HepG2 (cell line): ENCODE measurements at regions not wholly inside any gene's neighbourhood (a gene's known extent, or its start where the extent isn't known, plus 50 kb on each side); places are given as distances from the start of the nearest gene placed in this dataset.

ENCODE experiments used
- AGO1 ChIP-seq: fragments of 200-400 bp; formaldehyde crosslinking; IDR thresholded peaks from 2 replicates; pipeline ENCODE4 v1.6.1; 2017; ENCODE audit warnings: mild to moderate bottlenecking, low read depth, low read length, moderate library complexity; ENCODE audit not compliant: poor library complexity, severe bottlenecking
- ASH2L ChIP-seq: fragments of 300-600, 200-600 bp; sonication (generic); IDR thresholded peaks from 2 replicates; pipeline ENCODE4 v1.7.0; 2017; ENCODE audit warnings: low read depth, mild to moderate bottlenecking, moderate library complexity, mixed read lengths, low read length; ENCODE audit not compliant: insufficient read length
- HDAC1 ChIP-seq: sonication (generic); formaldehyde crosslinking; IDR thresholded peaks from 2 replicates; pipeline ENCODE4 v1.5.1; 2020; ENCODE audit warnings: mild to moderate bottlenecking, missing genetic modification reagents
- HOXA9 ChIP-seq: sonication (generic); formaldehyde crosslinking; IDR thresholded peaks from 2 replicates; pipeline ENCODE4 v1.8.1; 2022; ENCODE audit warnings: missing genetic modification reagents, mild to moderate bottlenecking, moderate library complexity, borderline replicate concordance
- NFATC3 ChIP-seq: sonication (generic); formaldehyde crosslinking; IDR thresholded peaks from 2 replicates; pipeline ENCODE4 v1.5.1; 2020; ENCODE audit warnings: mild to moderate bottlenecking, missing genetic modification reagents
- POGZ ChIP-seq: sonication (generic); formaldehyde crosslinking; IDR thresholded peaks from 2 replicates; pipeline ENCODE4 v1.4.0; 2020; ENCODE audit warnings: mild to moderate bottlenecking, missing genetic modification reagents
- RORA ChIP-seq: sonication (generic); formaldehyde crosslinking; IDR thresholded peaks from 2 replicates; pipeline ENCODE4 v1.5.0; 2020; ENCODE audit warnings: mild to moderate bottlenecking, missing genetic modification reagents, moderate library complexity
- SIN3A ChIP-seq: IDR thresholded peaks from 2 replicates; pipeline ENCODE4 v1.6.1; 2011; ENCODE audit warnings: low read depth, mild to moderate bottlenecking, control low read depth, low read length, borderline replicate concordance
- SIX4 ChIP-seq: sonication (generic); formaldehyde crosslinking; IDR thresholded peaks from 2 replicates; pipeline ENCODE4 v1.4.0; 2020; ENCODE audit warnings: missing genetic modification reagents
- ZBTB43 ChIP-seq: sonication (generic); formaldehyde crosslinking; conservative IDR thresholded peaks from 2 replicates; pipeline ENCODE4 v1.4.0; 2020; ENCODE audit warnings: missing genetic modification reagents
- ZBTB7B ChIP-seq: sonication (generic); formaldehyde crosslinking; IDR thresholded peaks from 2 replicates; pipeline ENCODE4 v1.4.0; 2020; ENCODE audit warnings: missing genetic modification reagents
- ZNF282 ChIP-seq: fragments of 450-650 bp; IDR thresholded peaks from 2 replicates; pipeline ENCODE4 v1.6.1; 2018; ENCODE audit not compliant: partially characterized antibody
- ZNF317 ChIP-seq: sonication (generic); formaldehyde crosslinking; IDR thresholded peaks from 2 replicates; pipeline ENCODE4 v1.5.0; 2020; ENCODE audit warnings: mild to moderate bottlenecking, missing genetic modification reagents
- ZNF33A ChIP-seq: sonication (generic); formaldehyde crosslinking; IDR thresholded peaks from 2 replicates; pipeline ENCODE4 v1.5.1; 2020; ENCODE audit warnings: missing genetic modification reagents, mild to moderate bottlenecking, moderate library complexity, borderline replicate concordance
- ZNF678 ChIP-seq: sonication (generic); formaldehyde crosslinking; IDR thresholded peaks from 2 replicates; pipeline ENCODE4 v1.4.0; 2020; ENCODE audit warnings: mild to moderate bottlenecking, missing genetic modification reagents
- TF ChIP-seq, protein P1 (sequence below): IDR thresholded peaks from 2 replicates; pipeline ENCODE4 v1.6.1; 2016; ENCODE audit warnings: missing compliant biosample characterization, missing genetic modification reagents, borderline replicate concordance
- TF ChIP-seq, protein P2 (sequence below): sonication (generic); formaldehyde crosslinking; IDR thresholded peaks from 2 replicates; pipeline ENCODE4 v1.4.0; 2020; ENCODE audit warnings: missing genetic modification reagents
- TF ChIP-seq, protein P3 (sequence below): IDR thresholded peaks from 2 replicates; pipeline ENCODE4 v1.6.1; 2016; ENCODE audit warnings: low read depth, missing genetic modification reagents, missing compliant biosample characterization

DNA sequence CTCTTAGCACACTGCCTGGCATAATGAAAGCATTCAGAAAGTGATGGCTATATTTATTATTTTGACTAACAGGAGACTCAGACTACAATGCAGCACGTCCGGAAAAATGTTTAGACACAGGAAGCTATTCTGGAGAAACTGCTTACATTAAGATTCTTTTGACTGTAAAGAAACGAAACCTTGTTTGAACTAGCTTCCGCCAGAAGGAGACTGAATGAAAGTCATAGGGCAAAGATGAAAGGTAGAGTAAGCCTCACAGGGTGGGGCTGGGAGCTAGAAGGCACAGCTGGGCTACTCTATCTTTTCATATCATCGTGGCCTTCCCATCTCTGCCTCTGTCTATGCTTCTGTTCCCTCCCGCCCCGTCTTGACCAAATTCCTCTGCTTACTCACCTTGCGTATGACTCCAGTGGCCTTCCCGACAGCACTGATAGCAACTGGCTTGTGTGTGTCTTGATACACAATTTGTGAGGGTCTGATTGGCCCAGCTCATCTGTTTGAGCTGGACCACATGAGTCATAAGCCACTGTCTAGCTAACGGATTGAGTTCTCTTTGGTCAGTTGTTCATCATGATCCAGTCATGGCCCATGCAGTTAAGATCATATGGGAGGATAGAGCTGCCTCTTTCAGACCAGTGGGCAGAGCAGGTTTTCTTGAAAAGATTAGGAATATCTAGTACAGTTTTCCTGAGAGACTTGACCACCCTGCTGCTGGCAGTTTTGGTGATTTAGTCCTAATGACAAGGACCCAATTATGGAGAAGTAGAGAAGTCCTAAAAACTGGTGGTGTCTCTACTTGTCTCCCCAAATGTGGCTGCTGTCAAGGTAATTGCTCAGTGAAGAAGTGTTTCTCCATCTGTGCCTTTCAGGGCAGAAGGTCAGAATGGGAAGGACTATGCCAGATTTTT lies 151.5 kb upstream of the SLC38A2 start (continued):
- TF ChIP-seq, protein P1, sequence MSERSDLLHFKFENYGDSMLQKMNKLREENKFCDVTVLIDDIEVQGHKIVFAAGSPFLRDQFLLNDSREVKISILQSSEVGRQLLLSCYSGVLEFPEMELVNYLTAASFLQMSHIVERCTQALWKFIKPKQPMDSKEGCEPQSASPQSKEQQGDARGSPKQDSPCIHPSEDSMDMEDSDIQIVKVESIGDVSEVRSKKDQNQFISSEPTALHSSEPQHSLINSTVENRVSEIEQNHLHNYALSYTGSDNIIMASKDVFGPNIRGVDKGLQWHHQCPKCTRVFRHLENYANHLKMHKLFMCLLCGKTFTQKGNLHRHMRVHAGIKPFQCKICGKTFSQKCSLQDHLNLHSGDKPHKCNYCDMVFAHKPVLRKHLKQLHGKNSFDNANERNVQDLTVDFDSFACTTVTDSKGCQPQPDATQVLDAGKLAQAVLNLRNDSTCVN (CRISPR knock-in tag), result peak; percentile 95
- peak; percentile 59 for TF ChIP-seq ASH2L
- TF ChIP-seq, protein P2, sequence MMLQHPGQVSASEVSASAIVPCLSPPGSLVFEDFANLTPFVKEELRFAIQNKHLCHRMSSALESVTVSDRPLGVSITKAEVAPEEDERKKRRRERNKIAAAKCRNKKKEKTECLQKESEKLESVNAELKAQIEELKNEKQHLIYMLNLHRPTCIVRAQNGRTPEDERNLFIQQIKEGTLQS (CRISPR knock-in tag), result no peak
- no peak for TF ChIP-seq NFATC3 (CRISPR knock-in tag)
- TF ChIP-seq ZNF678, result no peak
- no peak for TF ChIP-seq ZNF33A
- TF ChIP-seq SIX4 (CRISPR knock-in tag), result no peak
- TF ChIP-seq ZBTB7B (CRISPR knock-in tag), result no peak
- peak; percentile 54; the same call in 1 of the 2 replicates for TF ChIP-seq POGZ
- TF ChIP-seq ZBTB43, result no peak
- no peak for TF ChIP-seq HOXA9 (CRISPR knock-in tag)
- TF ChIP-seq ZNF317 (CRISPR knock-in tag), result no peak
- TF ChIP-seq RORA (CRISPR knock-in tag), result no peak
- TF ChIP-seq HDAC1 (CRISPR knock-in tag), result no peak
- TF ChIP-seq, protein P3, sequence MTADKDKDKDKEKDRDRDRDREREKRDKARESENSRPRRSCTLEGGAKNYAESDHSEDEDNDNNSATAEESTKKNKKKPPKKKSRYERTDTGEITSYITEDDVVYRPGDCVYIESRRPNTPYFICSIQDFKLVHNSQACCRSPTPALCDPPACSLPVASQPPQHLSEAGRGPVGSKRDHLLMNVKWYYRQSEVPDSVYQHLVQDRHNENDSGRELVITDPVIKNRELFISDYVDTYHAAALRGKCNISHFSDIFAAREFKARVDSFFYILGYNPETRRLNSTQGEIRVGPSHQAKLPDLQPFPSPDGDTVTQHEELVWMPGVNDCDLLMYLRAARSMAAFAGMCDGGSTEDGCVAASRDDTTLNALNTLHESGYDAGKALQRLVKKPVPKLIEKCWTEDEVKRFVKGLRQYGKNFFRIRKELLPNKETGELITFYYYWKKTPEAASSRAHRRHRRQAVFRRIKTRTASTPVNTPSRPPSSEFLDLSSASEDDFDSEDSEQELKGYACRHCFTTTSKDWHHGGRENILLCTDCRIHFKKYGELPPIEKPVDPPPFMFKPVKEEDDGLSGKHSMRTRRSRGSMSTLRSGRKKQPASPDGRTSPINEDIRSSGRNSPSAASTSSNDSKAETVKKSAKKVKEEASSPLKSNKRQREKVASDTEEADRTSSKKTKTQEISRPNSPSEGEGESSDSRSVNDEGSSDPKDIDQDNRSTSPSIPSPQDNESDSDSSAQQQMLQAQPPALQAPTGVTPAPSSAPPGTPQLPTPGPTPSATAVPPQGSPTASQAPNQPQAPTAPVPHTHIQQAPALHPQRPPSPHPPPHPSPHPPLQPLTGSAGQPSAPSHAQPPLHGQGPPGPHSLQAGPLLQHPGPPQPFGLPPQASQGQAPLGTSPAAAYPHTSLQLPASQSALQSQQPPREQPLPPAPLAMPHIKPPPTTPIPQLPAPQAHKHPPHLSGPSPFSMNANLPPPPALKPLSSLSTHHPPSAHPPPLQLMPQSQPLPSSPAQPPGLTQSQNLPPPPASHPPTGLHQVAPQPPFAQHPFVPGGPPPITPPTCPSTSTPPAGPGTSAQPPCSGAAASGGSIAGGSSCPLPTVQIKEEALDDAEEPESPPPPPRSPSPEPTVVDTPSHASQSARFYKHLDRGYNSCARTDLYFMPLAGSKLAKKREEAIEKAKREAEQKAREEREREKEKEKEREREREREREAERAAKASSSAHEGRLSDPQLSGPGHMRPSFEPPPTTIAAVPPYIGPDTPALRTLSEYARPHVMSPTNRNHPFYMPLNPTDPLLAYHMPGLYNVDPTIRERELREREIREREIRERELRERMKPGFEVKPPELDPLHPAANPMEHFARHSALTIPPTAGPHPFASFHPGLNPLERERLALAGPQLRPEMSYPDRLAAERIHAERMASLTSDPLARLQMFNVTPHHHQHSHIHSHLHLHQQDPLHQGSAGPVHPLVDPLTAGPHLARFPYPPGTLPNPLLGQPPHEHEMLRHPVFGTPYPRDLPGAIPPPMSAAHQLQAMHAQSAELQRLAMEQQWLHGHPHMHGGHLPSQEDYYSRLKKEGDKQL, result no peak
- no peak for TF ChIP-seq AGO1
- TF ChIP-seq ZNF282, result no peak
- TF ChIP-seq SIN3A, result no peak
